ENCODE measurements at regions not wholly inside any gene's neighbourhood (a gene's known extent, or its start where the extent isn't known, plus 50 kb on each side); places are given as distances from the start of the nearest gene placed in this dataset.
"Not testable (repeated sequence)": the region's sequence is repeated elsewhere in the genome, so short reads cannot be mapped to it uniquely, and the experiment has no call there.

GRCh38 chr12:70008944-70009343, 183.9 kb downstream of the MYRFL start:
- no peaks in the 10 kb centered on the region for H3K36me3 ChIP-seq
- no peaks in the 10 kb centered on the region for H3K4me1 ChIP-seq
- no peak overlapping the region for H3K4me3 ChIP-seq
- intact Hi-C loops (cut with DNase I; ENCODE audit: low total_unique reads) = no loop called here
- TF ChIP-seq CTCF (IDR thresholded peaks at IDR 0.05) (no peak), POLR2AphosphoS5 (IDR thresholded peaks at IDR 0.05) (no peak), POLR2A (IDR thresholded peaks at IDR 0.05) (no peak)
- no peaks in the 10 kb centered on the region for H3K27me3 ChIP-seq
- no peak for DNase-seq (ENCODE audit: low spot score in 2 of 2)
- H3K27ac ChIP-seq = no peak overlapping the region
- H3K9me3 ChIP-seq = peaks cover 6 to 32% of the 10 kb centered on the region in 2 donors

- Histone ChIP-seq H3K27ac (no peak overlapping the region), H3K4me1 (no peaks in the 10 kb centered on the region), H3K9me3 (peaks cover 6 to 32% of the 10 kb centered on the region in 2 donors), H3K36me3 (no peaks in the 10 kb centered on the region), H3K4me3 (no peak overlapping the region), H3K27me3 (no peaks in the 10 kb centered on the region)
- intact Hi-C loops (cut with DNase I; ENCODE audit: low total_unique reads) = no loop called here
- TF ChIP-seq POLR2AphosphoS5 (IDR thresholded peaks at IDR 0.05) = no peak
- no peak for TF ChIP-seq CTCF (IDR thresholded peaks at IDR 0.05)
- TF ChIP-seq POLR2A (IDR thresholded peaks at IDR 0.05) = no peak
- no peak for DNase-seq (ENCODE audit: low spot score in 2 of 2)
Measured at GRCh38 chr12:70011353-70011752, 186.3 kb downstream of the MYRFL start.

- intact Hi-C loops (cut with DNase I; ENCODE audit: low total_unique reads); DNase-seq (ENCODE audit: low spot score in 2 of 2): not testable (repeated sequence)
Measured at GRCh38 chr12:70013016-70013415, 188.0 kb downstream of the MYRFL start.

GRCh38 chr12:70028515-70028914, 203.5 kb downstream of the MYRFL start:
- Histone ChIP-seq H3K27ac (no peak overlapping the region), H3K9me3 (peaks cover 0 to 6% of the 10 kb centered on the region in 2 donors), H3K36me3 (no peaks in the 10 kb centered on the region), H3K27me3 (no peaks in the 10 kb centered on the region), H3K4me1 (no peaks in the 10 kb centered on the region), H3K4me3 (no peak overlapping the region)
- DNase-seq (ENCODE audit: low spot score in 2 of 2) = no peak
- intact Hi-C loops (cut with DNase I; ENCODE audit: low total_unique reads) = no loop called here
- no peak for TF ChIP-seq POLR2A (IDR thresholded peaks at IDR 0.05)
- TF ChIP-seq CTCF (IDR thresholded peaks at IDR 0.05) = no peak
- TF ChIP-seq POLR2AphosphoS5 (IDR thresholded peaks at IDR 0.05) = no peak

More at GRCh38 chr12:70013016-70013415, 188.0 kb downstream of the MYRFL start:
- Histone ChIP-seq H3K4me3 (peak overlapping the region in 1 of 3 donors; percentile 13), H3K9me3 (peaks cover 5 to 25% of the 10 kb centered on the region in 2 donors)
- not testable (repeated sequence) for H3K36me3 ChIP-seq, H3K27me3 ChIP-seq, H3K27ac ChIP-seq, H3K4me1 ChIP-seq

- no peaks in the 10 kb centered on the region for H3K4me1 ChIP-seq
- H3K4me3 ChIP-seq = no peak overlapping the region
- TF ChIP-seq POLR2AphosphoS5 (IDR thresholded peaks at IDR 0.05) (no peak), POLR2A (IDR thresholded peaks at IDR 0.05) (no peak), CTCF (IDR thresholded peaks at IDR 0.05) (no peak)
- H3K9me3 ChIP-seq = peaks cover 0 to 2% of the 10 kb centered on the region in 2 donors
- DNase-seq (ENCODE audit: low spot score in 2 of 2) = no peak
- intact Hi-C loops (cut with DNase I; ENCODE audit: low total_unique reads) = no loop called here
- no peak overlapping the region for H3K27ac ChIP-seq
- no peaks in the 10 kb centered on the region for H3K27me3 ChIP-seq
- no peaks in the 10 kb centered on the region for H3K36me3 ChIP-seq
Measured at GRCh38 chr12:70028918-70029317, 203.9 kb downstream of the MYRFL start.

GRCh38 chr12:70031046-70031445, 206.0 kb downstream of the MYRFL start:
- intact Hi-C loops (cut with DNase I; ENCODE audit: low total_unique reads) = no loop called here
- Histone ChIP-seq H3K27ac (no peak overlapping the region), H3K4me1 (no peaks in the 10 kb centered on the region), H3K27me3 (no peaks in the 10 kb centered on the region), H3K4me3 (no peak overlapping the region), H3K36me3 (no peaks in the 10 kb centered on the region), H3K9me3 (no peaks in the 10 kb centered on the region)
- TF ChIP-seq POLR2AphosphoS5 (IDR thresholded peaks at IDR 0.05) = no peak
- DNase-seq (ENCODE audit: low spot score in 2 of 2) = no peak

Measured in breast epithelium (tissue), 4 donors.